Neuronal stem cell (in vitro differentiated cells): ENCODE measurements at regions not wholly inside any gene's neighbourhood (a gene's known extent, or its start where the extent isn't known, plus 50 kb on each side); places are given as distances from the start of the nearest gene placed in this dataset.

Experiments used
- DNase-seq: peaks from one replicate; pipeline ENCODE4 v3.0.0-alpha.2; 2013; ENCODE audit warnings: low spot score
- H2AFZ ChIP-seq: one replicate; pipeline ENCODE4 v1.6.1; 2013; ENCODE audit warnings: mild to moderate bottlenecking, low read length, inconsistent platforms
- H2AK5ac ChIP-seq: 2 replicates; pipeline ENCODE4 v1.6.1; 2013; ENCODE audit warnings: low read depth, mild to moderate bottlenecking, inconsistent platforms, low read length, moderate library complexity, mixed read lengths
- H2BK120ac ChIP-seq: 2 replicates; pipeline ENCODE4 v1.6.1; 2013; ENCODE audit warnings: low read depth, mild to moderate bottlenecking, inconsistent platforms, low read length, moderate library complexity, mixed read lengths
- H2BK12ac ChIP-seq: one replicate; pipeline ENCODE4 v1.6.1; 2013; ENCODE audit warnings: low read length, inconsistent platforms
- H2BK15ac ChIP-seq: 2 replicates; pipeline ENCODE4 v1.6.1; 2013; ENCODE audit warnings: mild to moderate bottlenecking, low read length, inconsistent platforms, mixed read lengths
- H2BK5ac ChIP-seq: one replicate; pipeline ENCODE4 v1.6.1; 2013; ENCODE audit warnings: inconsistent platforms, mild to moderate bottlenecking, low read length, moderate library complexity
- H3K14ac ChIP-seq: one replicate; pipeline ENCODE4 v1.6.1; 2013; ENCODE audit warnings: low read length, inconsistent platforms
- H3K18ac ChIP-seq: 2 replicates; pipeline ENCODE4 v1.6.1; 2013; ENCODE audit warnings: low read length, inconsistent platforms
- H3K23ac ChIP-seq: 2 replicates; pipeline ENCODE4 v1.6.1; 2013; ENCODE audit warnings: low read depth, mild to moderate bottlenecking, mixed read lengths, low read length, inconsistent platforms; ENCODE audit not compliant: poor library complexity
- H3K27ac ChIP-seq: replicated peaks from 3 replicates; pipeline ENCODE4 v1.5.1; 2013; ENCODE audit warnings: low read length, inconsistent platforms
- H3K27me3 ChIP-seq, 3 experiments: 2 replicates each; pipeline ENCODE4 v1.6.1; 2013; ENCODE audit warnings: low read length in 3 of 3, mild to moderate bottlenecking in 2 of 3, inconsistent platforms in 1 of 3, low read depth in 1 of 3, mixed read lengths in 1 of 3, moderate library complexity in 1 of 3; ENCODE audit not compliant: control insufficient read depth in 3 of 3, insufficient read depth in 3 of 3
- H3K36me3 ChIP-seq, 2 donors: replicated peaks in 1 of 2; 2 replicates each; pipeline ENCODE4 v1.6.1; 2013; ENCODE audit warnings: low read length in 2 of 2; ENCODE audit not compliant: control insufficient read depth in 2 of 2, insufficient read depth in 2 of 2
- H3K4ac ChIP-seq: 2 replicates; pipeline ENCODE4 v1.6.1; 2013; ENCODE audit warnings: inconsistent platforms, mild to moderate bottlenecking, low read length, moderate library complexity
- H3K4me1 ChIP-seq, 2 donors: 1 replicate in 1 of 2; 2 replicates in 1 of 2; pipeline ENCODE4 v1.6.1; 2013; ENCODE audit warnings: low read length in 2 of 2, low read depth in 1 of 2; ENCODE audit not compliant: control insufficient read depth in 2 of 2, insufficient read depth in 1 of 2
- H3K4me2 ChIP-seq: one replicate; pipeline ENCODE4 v1.6.1; 2013; ENCODE audit warnings: mild to moderate bottlenecking, low read length, inconsistent platforms; ENCODE audit not compliant: insufficient read depth, poor library complexity, severe bottlenecking
- H3K4me3 ChIP-seq, 2 donors: 2 replicates each; pipeline ENCODE4 v1.5.1; 2013; ENCODE audit warnings: low read length in 2 of 2, mild to moderate bottlenecking in 2 of 2, inconsistent platforms in 1 of 2, moderate library complexity in 1 of 2
- H3K79me1 ChIP-seq: one replicate; pipeline ENCODE4 v1.6.1; 2013; ENCODE audit warnings: low read depth, mild to moderate bottlenecking, inconsistent platforms, low read length, moderate library complexity
- H3K9ac ChIP-seq: one replicate; pipeline ENCODE4 v1.6.1; 2013; ENCODE audit warnings: mild to moderate bottlenecking, low read depth, low read length, inconsistent platforms; ENCODE audit not compliant: poor library complexity
- H3K9me3 ChIP-seq, 2 donors: replicated peaks in 1 of 2; 2 replicates each; pipeline versions ENCODE3 to v1.6.1; 2013; ENCODE audit warnings: low read length in 2 of 2, mild to moderate bottlenecking in 2 of 2, inconsistent platforms in 1 of 2, low read depth in 1 of 2, mixed read lengths in 1 of 2, moderate library complexity in 1 of 2; ENCODE audit not compliant: control insufficient read depth in 2 of 2, insufficient read depth in 1 of 2
- H4K8ac ChIP-seq: one replicate; pipeline ENCODE4 v1.6.1; 2013; ENCODE audit warnings: low read depth, mild to moderate bottlenecking, inconsistent platforms, low read length, moderate library complexity
- H4K91ac ChIP-seq: one replicate; pipeline ENCODE4 v1.6.1; 2013; ENCODE audit warnings: low read length, low read depth, mild to moderate bottlenecking, inconsistent platforms; ENCODE audit not compliant: poor library complexity
- WGBS, 2 donors: extraction: QIAGEN DNeasy Blood & Tissue Kit; methylation state at CpG; one replicate each; pipeline ENCODE4 v1.1.7; 2013; ENCODE audit warnings: missing lambda C conversion rate in 2 of 2, mixed read lengths in 1 of 2; ENCODE audit not compliant: insufficient read length in 2 of 2, insufficient replicate concordance in 1 of 2; ENCODE audit errors: extremely low coverage in 2 of 2; 5-methylcytosine and 5-hydroxymethylcytosine counted together

- H3K14ac ChIP-seq, result no peak overlapping the region
- H4K91ac ChIP-seq, result no peak overlapping the region
- no peak overlapping the region for H2AK5ac ChIP-seq
- no peak overlapping the region for H2BK15ac ChIP-seq
- no peak overlapping the region for H3K18ac ChIP-seq
- no peak overlapping the region for H3K4me2 ChIP-seq
- no CpG with 5 or more reads among the region's 1 CpG for WGBS, 2 donors
- no peaks in the 10 kb centered on the region for H3K9me3 ChIP-seq
- H3K36me3 ChIP-seq, result no peaks in the 10 kb centered on the region
- H3K23ac ChIP-seq, result no peak overlapping the region
- H3K4me3 ChIP-seq, result no peak overlapping the region
- H3K4me1 ChIP-seq, result no peaks in the 10 kb centered on the region
- no peak overlapping the region for H2BK12ac ChIP-seq
- H3K79me1 ChIP-seq, result no peaks in the 10 kb centered on the region
- H4K8ac ChIP-seq, result no peak overlapping the region
- H3K27me3 ChIP-seq, result no peaks in the 10 kb centered on the region
- H3K27ac ChIP-seq, result no peak overlapping the region
- DNase-seq, result no peak
- H2AFZ ChIP-seq, result no peak overlapping the region
- no peak overlapping the region for H2BK120ac ChIP-seq
- H3K9ac ChIP-seq, result no peak overlapping the region
- no peak overlapping the region for H3K4ac ChIP-seq
- H2BK5ac ChIP-seq, result no peak overlapping the region
Observed at GRCh38 chrX:20746690-20747089, 480.0 kb upstream of the RPS6KA3 start.

- no peak overlapping the region for H2AK5ac ChIP-seq
- H3K4me1 ChIP-seq, result no peaks in the 10 kb centered on the region
- WGBS, 2 donors, result no CpG with 5 or more reads among the region's 2 CpGs
Observed at GRCh38 chrX:20743046-20743445, 476.3 kb upstream of the RPS6KA3 start.

GRCh38 chrX:20742106-20742505, 475.4 kb upstream of the RPS6KA3 start:
- H3K9me3 ChIP-seq, result no peaks in the 10 kb centered on the region
- H3K18ac ChIP-seq, result no peak overlapping the region
- H3K4me1 ChIP-seq, result no peaks in the 10 kb centered on the region
- H3K23ac ChIP-seq, result no peak overlapping the region
- no peak overlapping the region for H3K4me2 ChIP-seq
- H2BK15ac ChIP-seq, result no peak overlapping the region
- no peak overlapping the region for H3K9ac ChIP-seq
- no peak overlapping the region for H3K4me3 ChIP-seq
- no peak overlapping the region for H3K14ac ChIP-seq
- H2AK5ac ChIP-seq, result no peak overlapping the region
- no peak for DNase-seq
- H3K27me3 ChIP-seq, result no peaks in the 10 kb centered on the region
- H2AFZ ChIP-seq, result no peak overlapping the region
- no peak overlapping the region for H2BK12ac ChIP-seq
- no peak overlapping the region for H2BK120ac ChIP-seq
- no peak overlapping the region for H4K91ac ChIP-seq
- H3K4ac ChIP-seq, result no peak overlapping the region
- WGBS, 2 donors, result no CpG with 5 or more reads among the region's 3 CpGs
- no peaks in the 10 kb centered on the region for H3K36me3 ChIP-seq
- H4K8ac ChIP-seq, result no peak overlapping the region
- no peak overlapping the region for H3K27ac ChIP-seq
- H3K79me1 ChIP-seq, result no peaks in the 10 kb centered on the region
- no peak overlapping the region for H2BK5ac ChIP-seq

More at GRCh38 chrX:20743046-20743445, 476.3 kb upstream of the RPS6KA3 start:
- Histone ChIP-seq H3K79me1 (no peaks in the 10 kb centered on the region), H2BK15ac (no peak overlapping the region), H4K91ac (no peak overlapping the region), H3K18ac (no peak overlapping the region), H3K4ac (no peak overlapping the region), H3K9me3 (no peaks in the 10 kb centered on the region), H3K9ac (no peak overlapping the region), H3K23ac (no peak overlapping the region), H3K27me3 (no peaks in the 10 kb centered on the region), H2BK5ac (no peak overlapping the region), H3K4me2 (no peak overlapping the region), H2BK120ac (no peak overlapping the region), H4K8ac (no peak overlapping the region), H3K27ac (no peak overlapping the region), H2BK12ac (no peak overlapping the region), H3K4me3 (no peak overlapping the region), H3K14ac (no peak overlapping the region), H3K36me3 (no peaks in the 10 kb centered on the region), H2AFZ (no peak overlapping the region)
- DNase-seq, result no peak

- no peak overlapping the region for H2BK15ac ChIP-seq
- H3K79me1 ChIP-seq, result no peaks in the 10 kb centered on the region
- no peak overlapping the region for H3K9ac ChIP-seq
- H3K4me2 ChIP-seq, result no peak overlapping the region
- no peak overlapping the region for H3K4ac ChIP-seq
- no peak overlapping the region for H2AFZ ChIP-seq
- no peak overlapping the region for H3K27ac ChIP-seq
- no peak overlapping the region for H2BK5ac ChIP-seq
- no peak overlapping the region for H4K91ac ChIP-seq
- no peak overlapping the region for H3K4me3 ChIP-seq
- H3K36me3 ChIP-seq, result no peaks in the 10 kb centered on the region
- no peak for DNase-seq
- H3K4me1 ChIP-seq, result no peaks in the 10 kb centered on the region
- no peak overlapping the region for H3K14ac ChIP-seq
- no peak overlapping the region for H2BK12ac ChIP-seq
- H3K27me3 ChIP-seq, result no peaks in the 10 kb centered on the region
- H3K9me3 ChIP-seq, result no peaks in the 10 kb centered on the region
- H3K18ac ChIP-seq, result no peak overlapping the region
- H3K23ac ChIP-seq, result no peak overlapping the region
- WGBS, 2 donors, result no CpG with 5 or more reads among the region's 1 CpG
- H2AK5ac ChIP-seq, result no peak overlapping the region
- H2BK120ac ChIP-seq, result no peak overlapping the region
- H4K8ac ChIP-seq, result no peak overlapping the region
Observed at GRCh38 chrX:20740443-20740842, 473.7 kb upstream of the RPS6KA3 start.
